Astrocyte of the cerebellum (primary cell): ENCODE measurements at regions not wholly inside any gene's neighbourhood (a gene's known extent, or its start where the extent isn't known, plus 50 kb on each side); places are given as distances from the start of the nearest gene placed in this dataset.

Experiments used
- DNase-seq: peaks from one replicate; pipeline ENCODE4 v3.0.0-alpha.2; 2011; ENCODE audit warnings: low read depth
- H3K4me3 ChIP-seq: 2 replicates; pipeline ENCODE4 v1.5.1; 2011; ENCODE audit warnings: mild to moderate bottlenecking, low read depth, low read length, moderate library complexity
- in situ Hi-C: cut with HindIII; loops from 2 replicates; pipeline ENCODE4 v1.10.0; 2017; ENCODE audit warnings: low sequenced_read_pairs
- TF ChIP-seq, protein P1 (sequence below): IDR thresholded peaks from 2 replicates; pipeline ENCODE4 v1.5.1; 2012; ENCODE audit warnings: low read length, low read depth, moderate library complexity, mild to moderate bottlenecking; ENCODE audit errors: missing control alignments

- TF ChIP-seq, protein P1, sequence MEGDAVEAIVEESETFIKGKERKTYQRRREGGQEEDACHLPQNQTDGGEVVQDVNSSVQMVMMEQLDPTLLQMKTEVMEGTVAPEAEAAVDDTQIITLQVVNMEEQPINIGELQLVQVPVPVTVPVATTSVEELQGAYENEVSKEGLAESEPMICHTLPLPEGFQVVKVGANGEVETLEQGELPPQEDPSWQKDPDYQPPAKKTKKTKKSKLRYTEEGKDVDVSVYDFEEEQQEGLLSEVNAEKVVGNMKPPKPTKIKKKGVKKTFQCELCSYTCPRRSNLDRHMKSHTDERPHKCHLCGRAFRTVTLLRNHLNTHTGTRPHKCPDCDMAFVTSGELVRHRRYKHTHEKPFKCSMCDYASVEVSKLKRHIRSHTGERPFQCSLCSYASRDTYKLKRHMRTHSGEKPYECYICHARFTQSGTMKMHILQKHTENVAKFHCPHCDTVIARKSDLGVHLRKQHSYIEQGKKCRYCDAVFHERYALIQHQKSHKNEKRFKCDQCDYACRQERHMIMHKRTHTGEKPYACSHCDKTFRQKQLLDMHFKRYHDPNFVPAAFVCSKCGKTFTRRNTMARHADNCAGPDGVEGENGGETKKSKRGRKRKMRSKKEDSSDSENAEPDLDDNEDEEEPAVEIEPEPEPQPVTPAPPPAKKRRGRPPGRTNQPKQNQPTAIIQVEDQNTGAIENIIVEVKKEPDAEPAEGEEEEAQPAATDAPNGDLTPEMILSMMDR, result no peak
- no peak overlapping the region for H3K4me3 ChIP-seq
- in situ Hi-C loops, result no loop called here
- DNase-seq, result no peak
Measured at GRCh38 chr2:59720296-59720866, 833.1 kb downstream of the BCL11A start.

DNA sequence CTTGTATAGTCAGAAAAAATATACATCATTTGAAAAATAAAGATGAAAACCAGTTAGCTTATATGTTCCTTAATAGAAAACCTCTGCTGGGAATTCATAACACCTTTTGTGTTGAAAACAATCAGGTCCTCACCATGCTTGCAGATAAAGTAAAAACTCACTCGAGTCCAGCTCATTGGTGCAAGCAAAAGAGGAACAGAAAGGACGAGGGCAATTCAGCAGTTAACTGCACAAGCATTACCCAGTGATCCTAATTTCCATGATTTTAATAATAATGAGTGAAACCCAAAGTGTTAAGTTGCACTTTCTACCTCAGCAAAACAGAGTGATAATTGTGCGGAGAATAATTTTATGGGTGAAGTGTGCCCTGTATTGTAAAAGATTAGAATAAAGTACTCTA is 839.9 kb downstream of the BCL11A start:
- no peak for DNase-seq
- in situ Hi-C loops, result no loop called here
- TF ChIP-seq, protein P1, result no peak
- no peak overlapping the region for H3K4me3 ChIP-seq

DNA sequence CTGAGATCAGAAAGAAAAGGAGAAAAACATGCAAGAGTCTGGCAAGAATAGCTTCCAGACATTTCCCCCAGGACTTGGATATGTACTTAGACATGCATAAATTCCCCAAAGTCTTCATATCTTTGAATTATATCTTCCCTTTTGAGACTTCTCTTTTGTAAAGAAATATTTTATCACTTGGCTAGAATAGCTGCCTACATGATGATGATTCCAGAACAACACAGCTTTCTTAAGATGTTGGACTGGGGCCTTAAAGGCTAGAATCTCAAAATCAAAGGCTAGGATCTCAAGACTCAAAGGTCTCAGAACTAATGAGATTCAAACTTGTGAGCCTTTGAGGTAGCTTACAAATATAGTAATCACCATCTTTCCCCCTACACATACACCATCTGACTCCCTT is 842.3 kb downstream of the BCL11A start:
- TF ChIP-seq, protein P1, result no peak
- no peak for DNase-seq
- in situ Hi-C loops, result no loop called here
- no peak overlapping the region for H3K4me3 ChIP-seq

- in situ Hi-C loops, result no loop called here
- no peak for DNase-seq
- TF ChIP-seq, protein P1, result no peak
- no peak overlapping the region for H3K4me3 ChIP-seq
Measured at GRCh38 chr2:59706729-59707128, 846.7 kb downstream of the BCL11A start.

GRCh38 chr2:59703796-59704195 is 849.7 kb downstream of the BCL11A start:
- DNase-seq, result no peak
- no peak overlapping the region for H3K4me3 ChIP-seq
- TF ChIP-seq, protein P1, result no peak
- in situ Hi-C loops, result no loop called here

- no peak overlapping the region for H3K4me3 ChIP-seq
- TF ChIP-seq, protein P1, result no peak
- in situ Hi-C loops, result no loop called here
- DNase-seq, result no peak
Measured at GRCh38 chr2:59702026-59702425, 851.4 kb downstream of the BCL11A start.
